K562 (cell line): ENCODE measurements at regions not wholly inside any gene's neighbourhood (a gene's known extent, or its start where the extent isn't known, plus 50 kb on each side); places are given as distances from the start of the nearest gene placed in this dataset.

Experiments
- BRF2 ChIP-seq: IDR thresholded peaks from 3 replicates; pipeline ENCODE4 v1.6.1; 2011; ENCODE audit warnings: borderline replicate concordance, mild to moderate bottlenecking; ENCODE audit not compliant: insufficient read length, insufficient read depth
- CCNT2 ChIP-seq: IDR thresholded peaks from 2 replicates; pipeline ENCODE4 v1.6.1; 2011; ENCODE audit warnings: borderline replicate concordance, low read depth, mild to moderate bottlenecking, moderate library complexity, mixed read lengths, low read length; ENCODE audit not compliant: insufficient read length; ENCODE audit errors: extremely low read depth
- MCM7 ChIP-seq, 2 experiments: fragments of 450-650 bp; IDR thresholded peaks; 2 replicates each; pipeline ENCODE4 v1.6.1; 2016 to 2018
- MYBL2 ChIP-seq, 2 experiments: fragments of 450-650 bp in 1 of 2; sonication (generic) in 1 of 2; formaldehyde crosslinking in 1 of 2; IDR thresholded peaks; 2 replicates each; pipeline versions ENCODE4 v1.6.1 to v1.8.1; 2017 to 2022; ENCODE audit warnings: borderline replicate concordance in 1 of 2, inconsistent platforms in 1 of 2, low read depth in 1 of 2, mild to moderate bottlenecking in 1 of 2, missing genetic modification reagents in 1 of 2, moderate library complexity in 1 of 2
- PHF20 ChIP-seq: fragments of 450-650 bp; IDR thresholded peaks from 2 replicates; pipeline ENCODE4 v1.6.1; 2018; ENCODE audit not compliant: partially characterized antibody
- PPARD ChIP-seq: fragments of 250-450 bp; sonication (Bioruptor Pico); IDR thresholded peaks from 2 replicates; pipeline ENCODE4 v1.8.0; 2022; ENCODE audit warnings: inconsistent platforms, mild to moderate bottlenecking, moderate library complexity
- ZNF347 ChIP-seq: fragments of 450-650 bp; formaldehyde crosslinking; IDR thresholded peaks from 2 replicates; pipeline ENCODE4 v1.4.0; 2020; ENCODE audit warnings: low read depth, mild to moderate bottlenecking, moderate library complexity
- ZNF449 ChIP-seq: fragments of 250-450 bp; sonication (Bioruptor Pico); IDR thresholded peaks from 2 replicates; pipeline ENCODE4 v1.8.0; 2022; ENCODE audit warnings: moderate library complexity, mild to moderate bottlenecking, inconsistent platforms
- ZNF695 ChIP-seq: fragments of 450-650 bp; formaldehyde crosslinking; IDR thresholded peaks from 2 replicates; pipeline ENCODE4 v1.4.0; 2020; ENCODE audit warnings: mild to moderate bottlenecking, moderate library complexity
- TF ChIP-seq, protein P1 (sequence below): fragments of 450-650 bp; IDR thresholded peaks from 2 replicates; pipeline ENCODE4 v1.6.1; 2016; ENCODE audit warnings: missing biosample characterization, missing genetic modification characterization

DNA sequence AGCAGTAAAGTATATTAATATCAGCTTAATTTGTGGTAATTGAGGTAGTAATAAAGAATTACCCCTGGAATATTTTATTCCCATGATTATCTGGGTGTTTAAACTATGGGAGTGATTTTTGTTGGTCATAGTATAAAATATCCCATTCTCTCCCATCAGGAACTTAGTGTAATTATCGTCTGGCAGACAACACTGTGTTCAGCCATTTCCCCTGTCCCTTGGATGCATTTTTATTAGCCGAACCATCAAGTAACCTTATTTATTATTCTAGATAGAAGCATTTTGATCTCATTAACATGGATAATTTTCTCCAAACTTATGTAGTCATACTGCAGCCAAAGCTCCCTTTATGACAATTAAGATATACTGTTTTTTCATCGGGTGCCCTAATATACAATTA lies 320.8 kb downstream of the MAT2B start (continued):
- TF ChIP-seq, protein P1, sequence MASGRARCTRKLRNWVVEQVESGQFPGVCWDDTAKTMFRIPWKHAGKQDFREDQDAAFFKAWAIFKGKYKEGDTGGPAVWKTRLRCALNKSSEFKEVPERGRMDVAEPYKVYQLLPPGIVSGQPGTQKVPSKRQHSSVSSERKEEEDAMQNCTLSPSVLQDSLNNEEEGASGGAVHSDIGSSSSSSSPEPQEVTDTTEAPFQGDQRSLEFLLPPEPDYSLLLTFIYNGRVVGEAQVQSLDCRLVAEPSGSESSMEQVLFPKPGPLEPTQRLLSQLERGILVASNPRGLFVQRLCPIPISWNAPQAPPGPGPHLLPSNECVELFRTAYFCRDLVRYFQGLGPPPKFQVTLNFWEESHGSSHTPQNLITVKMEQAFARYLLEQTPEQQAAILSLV (tag), result no peak
- TF ChIP-seq PHF20, result no peak
- no peak for TF ChIP-seq PPARD (CRISPR knock-in tag)
- no peak for TF ChIP-seq MCM7 (IDR thresholded peaks at IDR 0.05)
- TF ChIP-seq CCNT2, result no peak
- no peak for TF ChIP-seq ZNF449 (CRISPR knock-in tag)
- TF ChIP-seq MYBL2 (IDR thresholded peaks at IDR 0.05; ENCODE audit: low read depth), result no peak
- TF ChIP-seq MYBL2 (CRISPR knock-in tag; IDR thresholded peaks at IDR 0.05; ENCODE audit: borderline replicate concordance), result no peak
- TF ChIP-seq ZNF695 (CRISPR knock-in tag), result no peak
- TF ChIP-seq BRF2, result no peak
- no peak for TF ChIP-seq ZNF347 (CRISPR knock-in tag)
